ENCODE measurements at regions not wholly inside any gene's neighbourhood (a gene's known extent, or its start where the extent isn't known, plus 50 kb on each side); places are given as distances from the start of the nearest gene placed in this dataset.

DNA sequence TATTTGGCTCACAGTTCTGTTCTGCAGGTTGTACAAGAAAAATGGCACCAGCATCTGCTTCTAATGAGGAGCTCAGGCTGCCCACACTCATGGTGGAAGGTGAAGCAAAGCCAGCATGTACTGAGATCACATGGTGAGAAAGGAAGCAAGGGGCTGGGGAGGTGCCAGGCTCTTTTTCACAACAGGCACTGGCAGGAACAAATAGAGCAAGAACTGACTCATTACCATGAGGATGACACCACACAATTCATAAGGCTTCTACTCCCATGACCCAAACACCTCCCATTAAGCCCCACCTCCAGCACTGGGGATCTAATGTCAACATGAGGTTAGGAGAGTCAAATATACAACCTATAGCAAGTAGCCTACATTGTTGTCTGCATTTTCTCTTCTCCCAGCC is 522.6 kb downstream of the RFC3 start:
- DNase-seq, result no peak
- Mint-ChIP-seq H3K27ac (no peak overlapping the region), H3K27me3 (ENCODE audit: low read depth in 3 of 3) (peaks cover 0 to 5% (median 2%) of the 10 kb centered on the region in 3 donors), H3K4me3 (no peak overlapping the region), H3K9me3 (peaks cover 0 to 24% (median 7%) of the 10 kb centered on the region in 6 donors), H3K4me1 (no peaks in the 10 kb centered on the region), H3K36me3 (no peaks in the 10 kb centered on the region)

DNA sequence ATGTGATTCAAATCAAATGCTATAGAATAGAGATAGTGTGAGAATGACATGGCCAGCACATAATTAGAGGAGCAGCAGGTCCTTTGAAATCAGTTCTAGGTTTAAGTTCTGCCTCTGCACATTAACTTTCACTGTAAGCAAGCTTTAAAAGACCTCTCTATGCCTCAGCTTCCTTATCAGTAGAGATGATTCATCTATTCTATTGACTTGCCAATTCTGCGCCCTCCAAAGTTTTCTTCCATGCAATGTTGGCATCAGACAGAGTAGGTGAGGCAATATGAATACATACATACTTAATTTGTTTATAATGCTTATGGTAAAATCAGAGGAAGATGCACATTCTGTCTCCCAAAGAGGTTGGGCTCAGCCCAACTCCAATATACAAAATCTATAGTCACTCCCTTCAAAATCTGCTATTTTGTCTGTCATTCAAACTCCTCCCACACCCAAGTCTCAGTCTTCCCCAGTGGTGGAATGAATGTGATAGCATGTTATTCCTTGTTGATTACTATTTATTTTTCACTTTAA is 525.5 kb downstream of the RFC3 start:
- H3K27ac Mint-ChIP-seq, result no peak overlapping the region
- no peak overlapping the region for H3K4me3 Mint-ChIP-seq
- no peaks in the 10 kb centered on the region for H3K4me1 Mint-ChIP-seq
- DNase-seq, result no peak
- peaks cover 0 to 27% (median 9%) of the 10 kb centered on the region in 6 donors for H3K9me3 Mint-ChIP-seq
- H3K27me3 Mint-ChIP-seq (ENCODE audit: low read depth in 3 of 3), result peaks cover 0 to 5% (median 4%) of the 10 kb centered on the region in 3 donors
- no peaks in the 10 kb centered on the region for H3K36me3 Mint-ChIP-seq

- no peaks in the 10 kb centered on the region for H3K4me1 Mint-ChIP-seq
- DNase-seq, result no peak
- no peak overlapping the region for H3K27ac Mint-ChIP-seq
- H3K4me3 Mint-ChIP-seq, result no peak overlapping the region
- peaks cover 0 to 4% (median 3%) of the 10 kb centered on the region in 3 donors for H3K27me3 Mint-ChIP-seq (ENCODE audit: low read depth in 3 of 3)
- H3K36me3 Mint-ChIP-seq, result no peaks in the 10 kb centered on the region
- peaks cover 0 to 27% (median 12%) of the 10 kb centered on the region in 6 donors for H3K9me3 Mint-ChIP-seq
Observed at GRCh38 chr13:34344816-34345215, 526.9 kb downstream of the RFC3 start.

GRCh38 chr13:34345258-34345965 is 527.5 kb downstream of the RFC3 start:
- no peak for DNase-seq
- H3K4me1 Mint-ChIP-seq, result no peaks in the 10 kb centered on the region
- H3K27me3 Mint-ChIP-seq (ENCODE audit: low read depth in 3 of 3), result peaks cover 0 to 4% (median 3%) of the 10 kb centered on the region in 3 donors
- H3K36me3 Mint-ChIP-seq, result no peaks in the 10 kb centered on the region
- no peak overlapping the region for H3K4me3 Mint-ChIP-seq
- no peak overlapping the region for H3K27ac Mint-ChIP-seq
- H3K9me3 Mint-ChIP-seq, result peaks cover 0 to 23% (median 10%) of the 10 kb centered on the region in 6 donors

DNA sequence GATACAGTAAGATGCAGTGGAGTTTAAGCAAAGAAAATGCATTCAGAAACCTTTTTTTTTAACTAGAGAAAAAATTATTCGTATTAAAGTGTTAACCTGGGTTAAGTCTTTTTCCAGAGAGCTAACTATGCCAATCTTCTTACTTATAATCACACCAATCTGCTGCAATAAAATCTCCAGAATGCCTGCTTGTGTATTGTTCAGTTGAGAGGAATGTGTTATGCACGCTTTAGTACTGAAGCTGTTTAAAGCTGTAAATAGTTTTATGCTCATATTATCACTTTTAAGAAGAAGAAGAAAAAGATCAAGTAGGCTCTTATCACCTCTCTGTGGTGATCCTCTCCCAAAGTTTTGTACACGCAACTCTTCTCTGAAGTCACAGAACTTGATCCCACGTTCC is 528.7 kb downstream of the RFC3 start:
- Mint-ChIP-seq H3K27ac (no peak overlapping the region), H3K36me3 (peaks cover 0 to 5% (median 4%) of the 10 kb centered on the region in 3 donors), H3K9me3 (peaks cover 2 to 32% (median 15%) of the 10 kb centered on the region in 6 donors), H3K4me1 (no peaks in the 10 kb centered on the region), H3K27me3 (ENCODE audit: low read depth in 3 of 3) (peaks cover 0 to 4% (median 3%) of the 10 kb centered on the region in 3 donors), H3K4me3 (no peak overlapping the region)
- DNase-seq, result no peak

GRCh38 chr13:34347784-34348573 is 530.0 kb downstream of the RFC3 start:
- no peak overlapping the region for H3K4me3 Mint-ChIP-seq
- peaks cover 3 to 25% (median 15%) of the 10 kb centered on the region in 6 donors for H3K9me3 Mint-ChIP-seq
- no peak for DNase-seq
- H3K27ac Mint-ChIP-seq, result no peak overlapping the region
- H3K4me1 Mint-ChIP-seq, result no peaks in the 10 kb centered on the region
- H3K36me3 Mint-ChIP-seq, result peaks cover 0 to 5% (median 4%) of the 10 kb centered on the region in 3 donors
- H3K27me3 Mint-ChIP-seq (ENCODE audit: low read depth in 3 of 3), result peaks cover 0 to 4% (median under 1%) of the 10 kb centered on the region in 3 donors

DNA sequence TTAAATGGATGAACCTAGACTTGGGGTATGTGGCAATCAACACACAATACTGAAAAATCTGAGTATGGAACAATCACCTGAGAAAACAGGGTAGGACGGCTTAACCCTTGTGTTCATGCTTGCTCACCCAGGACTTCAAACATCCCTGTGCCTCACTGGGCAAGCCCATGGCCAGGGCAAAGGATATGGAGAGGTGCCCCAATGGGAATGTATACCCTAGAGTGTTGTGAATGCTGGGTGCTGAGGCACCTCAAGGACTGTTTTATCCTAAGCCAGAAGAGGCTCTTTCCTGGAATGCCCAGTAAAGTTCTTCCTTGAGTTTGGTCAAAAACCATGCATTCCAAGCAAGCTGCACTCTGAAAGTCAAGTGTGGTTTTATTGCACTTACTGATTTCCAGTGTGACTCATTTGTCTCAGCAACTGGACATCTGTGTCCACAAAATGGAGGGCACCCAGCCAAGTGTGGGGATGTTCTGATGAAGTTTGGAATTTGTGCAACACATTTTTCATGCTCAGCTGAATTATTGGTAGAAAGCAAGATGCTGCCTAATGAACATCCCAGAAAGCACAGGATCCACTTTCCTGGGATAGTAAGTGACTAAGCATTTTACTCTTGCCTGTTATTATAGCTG is 531.3 kb downstream of the RFC3 start:
- peaks cover 7 to 26% (median 16%) of the 10 kb centered on the region in 6 donors for H3K9me3 Mint-ChIP-seq
- peaks cover 0 to 4% (median 0%) of the 10 kb centered on the region in 3 donors for H3K27me3 Mint-ChIP-seq (ENCODE audit: low read depth in 3 of 3)
- no peaks in the 10 kb centered on the region for H3K4me1 Mint-ChIP-seq
- DNase-seq, result no peak
- no peak overlapping the region for H3K4me3 Mint-ChIP-seq
- no peak overlapping the region for H3K27ac Mint-ChIP-seq
- H3K36me3 Mint-ChIP-seq, result peaks cover 0 to 5% (median 4%) of the 10 kb centered on the region in 3 donors

- Mint-ChIP-seq H3K36me3 (peaks cover 0 to 5% (median 4%) of the 10 kb centered on the region in 3 donors), H3K4me3 (no peak overlapping the region), H3K4me1 (no peaks in the 10 kb centered on the region), H3K27ac (no peak overlapping the region), H3K27me3 (ENCODE audit: low read depth in 3 of 3) (peaks cover 0 to 2% (median 0%) of the 10 kb centered on the region in 3 donors), H3K9me3 (peaks cover 9 to 33% (median 20%) of the 10 kb centered on the region in 6 donors)
- no peak for DNase-seq
Observed at GRCh38 chr13:34350671-34351070, 532.7 kb downstream of the RFC3 start.

GRCh38 chr13:34351134-34351533 is 533.2 kb downstream of the RFC3 start:
- Mint-ChIP-seq H3K9me3 (peaks cover 10 to 33% (median 20%) of the 10 kb centered on the region in 6 donors), H3K36me3 (peaks cover 0 to 5% (median 4%) of the 10 kb centered on the region in 3 donors), H3K4me1 (no peaks in the 10 kb centered on the region), H3K4me3 (no peak overlapping the region), H3K27me3 (ENCODE audit: low read depth in 3 of 3) (peaks cover 0 to 2% (median 0%) of the 10 kb centered on the region in 3 donors), H3K27ac (no peak overlapping the region)
- no peak for DNase-seq

GRCh38 chr13:34352958-34353357 is 535.0 kb downstream of the RFC3 start:
- no peak overlapping the region for H3K27ac Mint-ChIP-seq
- no peak overlapping the region for H3K4me3 Mint-ChIP-seq
- H3K4me1 Mint-ChIP-seq, result no peaks in the 10 kb centered on the region
- H3K27me3 Mint-ChIP-seq (ENCODE audit: low read depth in 3 of 3), result peaks cover 0 to 3% (median 0%) of the 10 kb centered on the region in 3 donors
- peaks cover 0 to 5% (median 4%) of the 10 kb centered on the region in 3 donors for H3K36me3 Mint-ChIP-seq
- no peak for DNase-seq
- peaks cover 10 to 37% (median 20%) of the 10 kb centered on the region in 6 donors for H3K9me3 Mint-ChIP-seq

- H3K4me1 Mint-ChIP-seq, result no peaks in the 10 kb centered on the region
- no peak for DNase-seq
- no peak overlapping the region for H3K27ac Mint-ChIP-seq
- no peaks in the 10 kb centered on the region for H3K36me3 Mint-ChIP-seq
- H3K9me3 Mint-ChIP-seq, result peaks cover 3 to 32% (median 16%) of the 10 kb centered on the region in 6 donors
- H3K27me3 Mint-ChIP-seq (ENCODE audit: low read depth in 3 of 3), result peaks cover 0 to 3% (median 0%) of the 10 kb centered on the region in 3 donors
- H3K4me3 Mint-ChIP-seq, result no peak overlapping the region
Observed at GRCh38 chr13:34356686-34357434, 538.9 kb downstream of the RFC3 start.

- no peak for DNase-seq
- Mint-ChIP-seq H3K27ac (no peak overlapping the region), H3K36me3 (no peaks in the 10 kb centered on the region), H3K4me1 (no peaks in the 10 kb centered on the region), H3K4me3 (no peak overlapping the region), H3K9me3 (peaks cover 3 to 32% (median 16%) of the 10 kb centered on the region in 6 donors), H3K27me3 (ENCODE audit: low read depth in 3 of 3) (peaks cover 0 to 3% (median 0%) of the 10 kb centered on the region in 3 donors)
Observed at GRCh38 chr13:34357435-34358232, 539.7 kb downstream of the RFC3 start.

Measured in immature natural killer cell (primary cell).